IPS-15b (cell line): ENCODE measurements at regions not wholly inside any gene's neighbourhood (a gene's known extent, or its start where the extent isn't known, plus 50 kb on each side); places are given as distances from the start of the nearest gene placed in this dataset.
"Not testable (repeated sequence)": the region's sequence is repeated elsewhere in the genome, so short reads cannot be mapped to it uniquely, and the experiment has no call there.

ENCODE experiments used
- H3K27me3 ChIP-seq: one replicate; pipeline ENCODE4 v1.6.1; 2013; ENCODE audit warnings: low read length; ENCODE audit not compliant: control insufficient read depth, insufficient read depth
- H3K36me3 ChIP-seq: one replicate; pipeline ENCODE4 v1.6.1; 2013; ENCODE audit warnings: low read length; ENCODE audit not compliant: control insufficient read depth, insufficient read depth
- H3K4me1 ChIP-seq: one replicate; pipeline ENCODE4 v1.6.1; 2013; ENCODE audit warnings: mild to moderate bottlenecking, low read length; ENCODE audit not compliant: control insufficient read depth, insufficient read depth
- H3K4me3 ChIP-seq: one replicate; pipeline ENCODE4 v1.5.1; 2013; ENCODE audit warnings: low read depth, low read length
- H3K9ac ChIP-seq: one replicate; pipeline ENCODE4 v1.6.1; 2013; ENCODE audit warnings: low read depth, mild to moderate bottlenecking, low read length
- H3K9me3 ChIP-seq: one replicate; pipeline ENCODE4 v1.6.1; 2013; ENCODE audit warnings: mild to moderate bottlenecking, low read length; ENCODE audit not compliant: control insufficient read depth, insufficient read depth

DNA sequence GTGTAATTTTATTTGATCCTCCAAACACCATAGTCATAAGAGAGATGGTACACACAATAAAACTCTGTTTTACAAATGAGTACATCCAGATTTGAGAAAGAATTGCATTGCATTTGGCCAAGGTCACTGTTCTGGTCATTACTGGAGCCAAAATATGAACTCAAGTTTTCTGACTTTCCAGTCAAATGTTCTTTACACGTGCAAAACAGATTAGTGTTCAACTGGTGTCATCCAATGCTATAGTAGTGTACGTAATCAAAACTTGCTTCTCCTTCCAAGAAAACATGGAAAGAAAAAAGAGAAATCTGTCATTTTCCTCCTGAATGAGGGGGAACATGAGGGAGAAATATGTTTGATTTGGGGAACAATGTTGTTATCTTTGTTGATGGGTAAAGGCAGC, 291.9 kb downstream of the NAF1 start:
- Histone ChIP-seq H3K36me3 (no peaks in the 10 kb centered on the region), H3K9ac (no peak overlapping the region), H3K4me1 (no peaks in the 10 kb centered on the region), H3K4me3 (no peak overlapping the region), H3K27me3 (no peaks in the 10 kb centered on the region), H3K9me3 (no peaks in the 10 kb centered on the region)

DNA sequence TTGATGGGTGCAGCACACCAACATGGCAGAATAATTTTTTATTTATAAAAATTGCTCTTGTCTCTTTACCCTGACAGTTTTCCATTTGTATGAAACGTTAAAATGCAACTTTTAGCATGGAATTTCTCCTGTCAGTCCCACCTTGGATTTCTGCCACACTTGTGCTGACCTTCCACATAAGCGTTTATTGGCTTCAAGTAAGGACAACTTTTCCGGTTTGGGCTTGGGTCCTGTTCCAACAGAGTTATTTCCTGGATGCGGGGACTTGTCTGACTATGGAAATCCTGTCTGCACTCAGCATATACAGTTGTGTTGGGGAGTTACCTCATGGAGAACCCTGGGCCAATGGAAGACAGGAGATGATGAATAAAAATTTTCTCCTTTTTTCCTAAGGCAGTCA, 294.7 kb downstream of the NAF1 start:
- H3K4me1 ChIP-seq: no peaks in the 10 kb centered on the region
- no peaks in the 10 kb centered on the region for H3K27me3 ChIP-seq
- H3K9ac ChIP-seq: no peak overlapping the region
- no peak overlapping the region for H3K4me3 ChIP-seq
- H3K9me3 ChIP-seq: no peaks in the 10 kb centered on the region
- no peaks in the 10 kb centered on the region for H3K36me3 ChIP-seq

DNA sequence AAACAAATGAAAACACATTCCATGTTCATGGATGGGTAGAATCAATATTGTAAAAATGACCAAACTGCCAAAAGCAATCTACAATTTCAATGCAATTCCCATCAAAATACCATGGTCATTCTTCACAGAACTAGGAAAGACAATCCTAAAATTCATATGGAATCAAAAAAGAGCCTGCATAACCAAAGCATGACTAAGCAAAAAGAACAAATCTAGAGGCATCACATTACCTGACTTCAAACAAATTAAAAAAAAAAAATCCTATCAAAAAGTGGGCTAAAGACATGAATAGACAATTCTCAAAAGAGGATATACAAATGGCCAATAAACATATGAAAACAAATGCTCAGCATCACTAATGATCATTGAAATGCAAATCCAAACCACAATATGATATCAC, 297.5 kb downstream of the NAF1 start:
- Histone ChIP-seq H3K27me3 (no peaks in the 10 kb centered on the region), H3K36me3 (no peaks in the 10 kb centered on the region), H3K4me1 (no peaks in the 10 kb centered on the region), H3K9ac (no peak overlapping the region), H3K4me3 (no peak overlapping the region), H3K9me3 (no peaks in the 10 kb centered on the region)

DNA sequence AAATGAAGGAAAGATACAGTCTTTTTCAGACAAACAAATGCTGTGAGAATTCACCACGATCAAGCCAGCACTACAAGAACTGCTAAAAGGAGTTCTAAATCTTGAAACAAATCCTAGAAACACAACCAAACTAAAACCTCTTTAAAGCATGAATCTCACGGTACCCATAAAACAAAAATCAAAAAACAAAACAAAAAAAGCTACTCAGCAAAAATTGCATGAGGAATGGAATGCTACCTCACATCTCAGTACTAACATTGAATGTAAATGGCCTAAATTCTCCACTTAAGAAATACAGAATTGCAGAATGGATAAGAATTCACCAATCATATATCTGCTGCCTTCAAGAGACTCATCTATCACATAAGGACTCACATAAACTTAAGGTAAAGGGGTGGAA, 300.1 kb downstream of the NAF1 start:
- no peak overlapping the region for H3K9ac ChIP-seq
- no peaks in the 10 kb centered on the region for H3K36me3 ChIP-seq

DNA sequence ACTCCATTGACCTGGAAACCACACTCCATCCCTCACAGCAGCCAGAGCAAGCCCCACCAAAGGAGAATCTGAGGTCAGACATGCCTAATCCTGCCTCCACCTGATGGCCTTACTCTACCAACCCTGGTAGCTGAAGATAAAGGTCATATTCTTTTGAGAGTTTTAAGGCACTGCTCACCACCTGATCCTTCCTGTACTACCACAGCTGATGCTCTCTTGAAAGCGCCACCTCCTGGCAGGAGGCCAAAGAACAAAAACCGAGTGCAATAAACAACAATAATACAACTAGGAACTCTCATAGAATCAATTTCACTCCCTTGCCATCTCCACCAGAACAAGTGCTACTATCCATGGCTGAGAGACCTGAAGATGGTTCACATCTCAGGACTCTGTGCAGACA, 301.6 kb downstream of the NAF1 start:
- H3K27me3 ChIP-seq: no peaks in the 10 kb centered on the region
- no peaks in the 10 kb centered on the region for H3K9me3 ChIP-seq
- no peaks in the 10 kb centered on the region for H3K4me1 ChIP-seq
- H3K9ac ChIP-seq: no peak overlapping the region
- no peak overlapping the region for H3K4me3 ChIP-seq
- no peaks in the 10 kb centered on the region for H3K36me3 ChIP-seq

More for the DNA sequence above, 300.1 kb downstream of the NAF1 start:
- Histone ChIP-seq H3K4me1 (no peaks in the 10 kb centered on the region), H3K27me3 (no peaks in the 10 kb centered on the region), H3K4me3 (no peak overlapping the region), H3K9me3 (no peaks in the 10 kb centered on the region)

DNA sequence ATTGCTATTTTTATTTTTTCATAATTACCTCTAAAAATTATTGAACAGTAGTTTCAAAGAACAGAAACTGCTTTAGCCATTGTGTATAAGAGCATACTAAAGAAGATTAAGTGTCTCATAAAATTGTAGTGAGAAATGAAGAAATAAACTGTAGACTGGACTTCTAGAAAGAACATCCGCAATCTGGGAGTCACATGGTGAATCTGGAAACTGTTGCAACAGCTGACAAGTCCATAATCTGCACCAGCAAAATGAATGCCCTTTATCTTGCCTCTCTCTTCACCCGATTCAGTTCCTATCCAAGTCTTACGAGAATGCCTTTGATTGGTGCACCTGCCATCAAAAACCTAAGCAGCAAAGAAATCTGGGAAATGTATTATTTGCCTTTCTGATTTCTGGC, 312.9 kb downstream of the NAF1 start:
- no peak overlapping the region for H3K9ac ChIP-seq

DNA sequence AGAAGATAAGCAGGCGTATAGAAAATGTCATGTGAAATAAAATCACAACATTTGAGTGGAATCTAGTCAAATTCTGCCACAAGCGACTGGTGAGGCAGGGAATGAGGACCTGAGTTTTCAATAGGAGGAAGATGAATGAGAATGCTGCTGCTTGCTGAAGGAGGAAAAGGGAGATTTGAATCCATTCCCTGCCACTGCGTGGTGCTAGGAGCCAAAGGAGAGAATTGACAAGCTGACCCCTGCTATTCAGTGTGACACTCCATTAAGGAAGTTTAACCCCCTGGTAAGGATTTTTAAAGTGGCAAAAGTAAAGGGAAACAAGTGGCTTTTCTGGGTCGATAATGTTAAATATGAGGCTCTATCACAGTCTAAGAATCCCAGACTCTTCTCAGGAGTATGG, 314.0 kb downstream of the NAF1 start:
- H3K9me3 ChIP-seq: no peaks in the 10 kb centered on the region
- no peak overlapping the region for H3K4me3 ChIP-seq
- no peaks in the 10 kb centered on the region for H3K4me1 ChIP-seq
- H3K27me3 ChIP-seq: no peaks in the 10 kb centered on the region
- no peak overlapping the region for H3K9ac ChIP-seq
- no peaks in the 10 kb centered on the region for H3K36me3 ChIP-seq

More for the DNA sequence above, 312.9 kb downstream of the NAF1 start:
- Histone ChIP-seq H3K4me3 (no peak overlapping the region), H3K4me1 (no peaks in the 10 kb centered on the region), H3K9me3 (no peaks in the 10 kb centered on the region), H3K36me3 (no peaks in the 10 kb centered on the region), H3K27me3 (no peaks in the 10 kb centered on the region)

DNA sequence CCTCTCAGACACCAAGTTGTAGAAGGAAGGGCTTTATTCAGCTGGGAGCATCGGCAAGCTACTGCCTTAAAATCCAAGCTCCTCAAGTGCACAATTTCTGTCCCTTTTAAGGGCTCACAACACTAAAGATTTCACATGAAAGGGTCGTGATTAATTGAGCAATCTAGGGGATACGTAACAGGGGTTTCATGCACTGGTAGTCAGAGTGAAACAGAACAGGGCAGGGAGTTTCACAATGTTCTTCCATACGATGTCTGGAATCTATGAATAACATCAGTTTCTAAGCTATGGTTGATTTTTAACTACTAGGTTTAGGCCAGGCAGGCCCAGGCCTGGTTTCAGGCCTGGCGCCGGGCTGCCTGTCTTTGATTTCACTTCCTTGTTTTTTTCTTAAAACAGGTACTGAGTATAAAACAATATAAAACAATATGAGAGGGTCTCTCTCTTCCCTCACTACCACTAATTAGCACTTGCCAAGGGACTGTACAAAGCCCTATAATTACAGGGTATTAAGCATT, 315.4 kb downstream of the NAF1 start:
- H3K36me3 ChIP-seq, H3K9me3 ChIP-seq, H3K4me1 ChIP-seq, H3K27me3 ChIP-seq, H3K9ac ChIP-seq, H3K4me3 ChIP-seq: not testable (repeated sequence)

DNA sequence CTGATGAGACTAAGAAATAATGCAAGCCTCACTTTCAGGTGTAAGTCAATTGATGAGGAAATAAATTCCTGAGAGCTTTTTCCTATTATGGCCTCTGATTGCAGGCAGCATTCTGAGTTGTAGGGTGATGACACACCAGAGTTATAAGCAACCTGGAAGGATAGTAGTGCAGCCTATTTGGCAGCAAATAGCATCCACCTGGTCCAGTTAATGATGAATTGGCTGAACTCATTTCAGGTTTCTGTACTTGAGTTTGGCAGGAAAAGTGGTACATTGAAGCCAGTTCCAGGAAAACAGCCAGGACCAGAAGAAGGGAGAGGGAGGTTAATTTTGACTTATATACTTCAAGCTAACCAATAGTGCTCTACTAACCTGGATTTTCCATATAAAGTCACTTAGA, 316.8 kb downstream of the NAF1 start:
- no peak overlapping the region for H3K4me3 ChIP-seq
- no peaks in the 10 kb centered on the region for H3K27me3 ChIP-seq
- no peaks in the 10 kb centered on the region for H3K9me3 ChIP-seq
- H3K4me1 ChIP-seq: no peaks in the 10 kb centered on the region
- H3K36me3 ChIP-seq: no peaks in the 10 kb centered on the region
- H3K9ac ChIP-seq: no peak overlapping the region

DNA sequence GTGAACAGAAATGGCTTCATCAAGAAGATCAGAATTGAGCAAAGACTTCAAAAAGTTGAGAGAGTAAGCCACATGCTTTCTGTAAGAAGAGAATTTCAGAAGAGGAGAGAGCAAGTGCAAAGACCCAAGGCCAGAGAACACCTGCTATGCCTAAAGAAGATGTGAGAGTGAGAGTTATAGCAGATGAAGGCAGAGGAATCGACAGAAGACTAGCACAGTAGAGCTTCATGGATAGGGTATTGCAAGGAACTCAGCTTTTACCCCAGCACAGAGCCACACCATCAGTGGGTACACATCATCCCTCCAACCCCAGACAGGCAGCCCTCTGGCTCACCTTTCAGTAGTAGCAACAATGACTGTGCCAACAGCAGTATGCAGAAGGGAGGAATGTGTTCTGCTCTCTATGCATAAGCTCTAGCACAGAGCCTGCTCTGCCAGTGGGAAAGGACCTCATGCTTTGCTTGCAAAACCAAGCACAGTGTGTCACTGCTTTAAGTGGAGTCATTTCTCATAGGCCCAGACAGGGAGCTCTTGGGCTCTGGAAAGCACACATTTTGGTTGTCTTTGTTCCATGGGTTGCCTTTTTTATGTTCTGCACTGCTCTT, 318.6 kb downstream of the NAF1 start:
- Histone ChIP-seq H3K9ac (no peak overlapping the region), H3K36me3 (no peaks in the 10 kb centered on the region), H3K4me1 (no peaks in the 10 kb centered on the region), H3K9me3 (no peaks in the 10 kb centered on the region), H3K27me3 (no peaks in the 10 kb centered on the region), H3K4me3 (no peak overlapping the region)

DNA sequence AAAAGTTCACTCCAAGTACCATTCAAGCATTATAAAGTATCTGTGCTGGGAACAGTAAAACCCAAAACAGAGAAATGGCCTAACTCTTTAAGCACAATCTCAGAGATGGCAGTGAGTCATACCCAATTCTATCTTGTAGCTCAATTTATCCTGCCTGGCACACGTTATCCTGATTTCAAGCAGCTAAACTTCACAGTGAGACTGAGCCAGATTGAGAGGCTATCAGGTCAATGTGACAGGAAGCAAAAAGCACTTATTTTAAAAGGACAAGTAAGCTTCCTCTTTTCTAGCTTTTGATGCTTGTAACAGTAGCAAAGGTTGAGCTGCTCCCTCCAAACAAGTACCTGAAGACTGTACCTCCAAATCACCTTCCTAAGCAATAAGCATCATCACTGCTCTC, 324.9 kb downstream of the NAF1 start:
- Histone ChIP-seq H3K36me3 (no peaks in the 10 kb centered on the region), H3K9ac (no peak overlapping the region), H3K4me3 (no peak overlapping the region), H3K9me3 (no peaks in the 10 kb centered on the region), H3K27me3 (no peaks in the 10 kb centered on the region), H3K4me1 (no peaks in the 10 kb centered on the region)

DNA sequence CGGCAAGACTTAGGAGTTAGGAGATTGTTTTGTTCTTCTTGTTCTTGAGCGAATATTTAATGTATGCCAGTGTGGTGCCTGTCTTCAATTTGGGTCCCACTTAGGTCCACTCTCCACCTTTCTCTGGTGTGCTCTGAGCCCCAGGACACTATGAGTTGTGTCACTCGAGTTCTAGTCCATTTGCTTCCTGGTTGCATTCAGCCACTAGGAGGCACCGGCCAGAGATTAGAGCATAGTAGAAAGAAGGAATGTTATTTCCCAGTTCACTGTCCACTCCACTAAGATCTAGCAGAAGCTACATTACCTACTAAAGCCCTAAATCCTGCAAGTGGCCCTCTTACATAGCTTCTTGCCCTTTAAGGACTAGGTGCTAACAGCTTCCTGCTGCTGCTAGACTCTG, 326.9 kb downstream of the NAF1 start:
- no peak overlapping the region for H3K4me3 ChIP-seq
- no peaks in the 10 kb centered on the region for H3K36me3 ChIP-seq
- H3K9ac ChIP-seq: no peak overlapping the region
- H3K4me1 ChIP-seq: no peaks in the 10 kb centered on the region
- no peaks in the 10 kb centered on the region for H3K27me3 ChIP-seq
- H3K9me3 ChIP-seq: no peaks in the 10 kb centered on the region
